GM19239 (cell line): ENCODE measurements at regions not wholly inside any gene's neighbourhood (a gene's known extent, or its start where the extent isn't known, plus 50 kb on each side); places are given as distances from the start of the nearest gene placed in this dataset.

Experiments
- DNase-seq: peaks from one replicate; pipeline ENCODE4 v3.0.0; 2011; ENCODE audit warnings: low spot score; ENCODE audit not compliant: insufficient read length
- FAIRE-seq: peaks from 2 replicates; lab custom pipeline; 2011; peaks lifted over from hg19 to GRCh38; lab: Jason Lieb, UNC

DNA sequence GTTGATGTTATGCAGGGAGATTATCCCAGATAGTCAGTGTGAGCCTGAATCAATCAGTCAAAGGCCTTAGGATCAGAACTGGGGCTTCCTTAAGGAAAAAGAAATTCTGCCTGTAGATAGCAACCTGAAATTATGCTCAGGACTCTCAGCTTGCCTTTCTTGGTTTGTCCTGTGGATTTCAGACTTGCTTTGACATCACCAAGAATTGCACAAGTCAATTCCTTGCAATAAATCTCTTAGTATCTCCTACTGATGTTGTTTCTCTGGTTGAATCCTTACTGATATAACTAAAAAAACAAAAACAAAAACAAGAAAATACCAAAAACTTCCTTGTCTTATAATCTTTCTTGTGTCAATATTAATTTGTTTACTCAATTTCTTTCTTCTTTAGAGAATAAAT, 258.9 kb upstream of the TCF21 start:
- FAIRE-seq (no peak), DNase-seq (no peak)

DNA sequence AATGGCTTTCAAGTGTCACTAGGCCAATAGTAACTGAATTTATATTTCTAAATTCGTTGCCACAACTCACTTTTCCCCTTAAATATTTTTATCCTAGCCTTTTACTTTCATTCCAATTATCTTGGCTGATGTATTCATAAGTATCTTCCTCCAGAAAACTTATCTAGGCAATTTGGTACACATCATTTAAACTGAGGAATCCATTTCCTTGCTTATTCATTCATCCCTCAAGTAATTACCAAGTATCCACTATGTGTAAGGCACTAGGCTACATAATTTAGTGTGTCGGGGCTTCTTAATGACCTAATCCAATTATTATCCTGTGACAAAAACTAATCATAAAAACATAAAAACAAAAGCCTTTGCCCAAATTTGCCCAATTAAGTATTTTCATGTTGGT, 258.3 kb upstream of the TCF21 start:
- DNase-seq, result no peak
- no peak for FAIRE-seq

DNA sequence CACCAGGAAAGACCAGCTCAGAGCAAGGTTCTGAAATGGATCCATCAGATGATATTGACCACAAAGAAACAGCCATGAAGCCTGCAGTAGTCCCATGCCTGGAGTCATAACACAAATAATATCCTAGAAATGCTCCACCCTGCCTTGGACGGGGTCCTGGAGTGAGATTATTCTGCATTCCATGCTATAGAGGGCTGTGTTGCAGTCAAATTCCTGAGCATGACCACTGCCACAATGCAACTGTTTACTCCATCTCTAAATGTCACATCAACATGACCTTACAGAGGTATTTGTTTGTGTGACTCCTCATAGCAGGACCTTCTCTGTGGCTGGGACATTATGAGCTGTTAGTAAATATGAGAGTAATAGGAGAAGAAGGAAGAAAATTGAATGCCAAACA, 257.5 kb upstream of the TCF21 start:
- FAIRE-seq (no peak), DNase-seq (no peak)

DNA sequence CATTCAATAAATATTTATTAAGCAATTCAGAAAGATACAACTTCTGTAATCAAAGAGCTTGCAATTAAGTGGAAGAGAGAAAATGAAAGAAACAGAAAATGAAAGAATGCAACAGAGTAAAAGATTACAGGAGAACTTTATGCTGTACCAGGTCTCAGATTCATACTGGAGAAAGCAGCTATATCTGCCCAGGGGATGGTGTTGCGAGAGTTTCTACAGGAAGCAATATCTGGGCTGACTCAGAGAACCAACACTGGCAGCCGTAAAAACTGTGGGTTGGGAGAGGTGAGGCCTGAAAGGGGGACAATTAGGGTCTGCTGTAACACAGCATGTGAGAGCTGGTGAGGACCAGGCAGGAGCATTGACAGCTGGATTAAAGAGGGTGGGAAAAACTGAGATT, 256.7 kb upstream of the TCF21 start:
- no peak for DNase-seq
- FAIRE-seq, result no peak

DNA sequence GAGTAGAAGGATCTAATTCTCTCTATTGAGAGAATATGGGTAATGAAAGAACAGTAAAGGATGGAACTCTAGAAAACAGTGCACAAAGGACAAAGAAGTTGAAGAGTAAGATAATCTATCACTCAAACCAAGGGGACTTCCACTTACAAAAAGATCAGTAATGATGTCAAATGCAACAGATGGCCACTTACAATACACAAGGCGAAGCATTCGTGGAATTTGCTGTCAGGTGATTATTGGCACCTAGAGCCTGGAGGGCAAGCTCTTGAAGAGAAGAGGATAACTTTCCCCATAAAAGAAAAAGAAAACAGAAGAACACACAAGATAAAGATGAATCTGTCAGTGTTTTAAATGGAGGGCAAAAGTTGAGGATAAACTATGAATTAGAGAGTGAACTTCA, 256.0 kb upstream of the TCF21 start:
- no peak for DNase-seq
- FAIRE-seq, result no peak

DNA sequence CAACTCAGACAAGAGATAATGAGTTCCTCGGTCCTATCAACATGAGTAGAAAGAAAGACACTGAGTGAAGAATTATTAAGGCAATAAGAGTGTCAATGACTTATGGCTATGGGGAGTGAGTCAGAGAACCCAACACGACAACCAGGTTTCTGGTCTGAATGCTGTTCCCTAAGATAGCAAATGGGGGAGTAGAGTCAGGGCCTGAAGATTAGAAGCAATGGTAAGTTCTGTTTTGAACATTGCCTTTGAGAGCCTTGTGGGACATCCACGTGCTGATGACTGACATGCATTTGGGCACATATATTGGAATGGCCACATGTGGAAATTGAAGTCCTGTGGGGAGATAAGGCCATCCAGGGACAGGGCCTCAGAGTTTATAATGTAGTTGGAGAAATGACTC, 254.4 kb upstream of the TCF21 start:
- no peak for DNase-seq
- FAIRE-seq, result no peak

DNA sequence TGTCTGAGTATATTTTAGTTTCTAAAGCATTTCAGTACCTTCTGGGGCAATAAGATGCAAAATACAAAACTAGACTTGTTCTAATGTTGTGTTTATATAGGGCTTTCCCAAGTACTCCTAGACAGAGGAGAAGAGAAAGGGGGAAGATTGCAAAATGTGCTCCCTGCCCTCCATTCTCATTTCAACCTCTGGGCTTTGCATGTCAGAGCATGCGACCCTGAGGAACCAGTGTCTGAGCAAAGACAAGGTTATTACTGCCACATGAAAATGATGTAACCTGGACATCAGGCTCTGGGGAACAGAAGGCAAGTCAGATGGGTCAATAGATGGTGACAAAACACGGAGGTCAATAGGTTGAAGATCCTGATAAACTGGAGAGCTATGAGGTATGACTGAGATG, 253.5 kb upstream of the TCF21 start:
- no peak for FAIRE-seq

DNA sequence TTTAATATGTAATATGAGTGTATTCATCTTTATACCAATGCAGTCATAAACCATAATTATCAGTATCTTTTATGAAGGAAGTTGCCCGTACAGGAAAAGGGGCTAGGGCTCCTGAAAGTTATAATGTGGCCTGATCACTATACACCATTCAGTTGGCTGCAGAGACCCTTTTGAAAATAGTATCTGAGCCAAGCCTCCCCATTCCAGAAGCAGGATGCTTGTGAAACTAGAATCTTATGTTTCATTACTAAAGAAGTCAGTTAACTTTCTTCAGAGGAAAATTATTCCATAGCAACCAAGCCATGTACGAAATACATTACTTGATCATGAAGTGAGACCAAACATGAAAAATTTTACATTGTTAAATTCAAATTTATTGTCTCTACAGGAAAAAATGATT, 251.5 kb upstream of the TCF21 start:
- no peak for DNase-seq
- FAIRE-seq, result no peak

More for the DNA sequence above, 253.5 kb upstream of the TCF21 start:
- DNase-seq, result no peak

DNA sequence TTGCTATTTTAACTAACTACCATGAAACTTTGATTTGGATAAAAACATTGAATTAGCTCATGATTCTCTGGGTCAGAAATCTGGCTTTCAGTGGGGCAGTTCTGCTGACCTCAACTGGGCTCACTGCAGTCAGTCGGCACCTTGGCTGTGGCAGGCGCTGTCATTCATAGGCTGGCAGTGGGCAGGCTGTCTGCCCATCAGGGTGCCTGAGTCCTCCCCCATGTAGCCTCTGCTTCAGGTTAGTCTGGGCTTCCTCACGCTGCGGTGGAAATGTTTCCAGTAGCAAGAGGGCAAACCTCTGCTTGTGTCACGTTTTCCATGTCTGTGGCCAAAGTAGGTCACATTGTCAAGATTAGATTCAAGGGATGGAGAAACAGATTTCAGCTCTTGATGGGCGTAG, 251.0 kb upstream of the TCF21 start:
- FAIRE-seq, result no peak
- no peak for DNase-seq

DNA sequence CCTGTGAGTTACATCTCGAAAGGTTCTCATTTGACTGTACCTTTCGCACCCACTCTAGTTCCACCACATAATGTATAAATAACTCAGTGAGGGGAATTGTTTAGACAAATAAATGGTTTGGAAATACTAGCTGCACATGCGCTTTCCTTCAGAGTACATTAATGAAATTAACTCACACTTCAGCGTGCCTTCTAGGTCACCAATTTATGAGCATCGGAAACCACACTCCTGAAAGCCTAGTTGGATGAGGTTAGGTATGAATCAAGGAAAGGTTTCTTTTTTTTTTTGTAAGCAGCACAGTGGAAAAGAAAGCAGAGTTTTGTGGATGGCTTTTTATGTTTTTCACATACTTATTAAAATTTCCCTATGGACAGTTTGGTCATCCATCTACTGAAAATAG, 247.8 kb upstream of the TCF21 start:
- no peak for FAIRE-seq

DNA sequence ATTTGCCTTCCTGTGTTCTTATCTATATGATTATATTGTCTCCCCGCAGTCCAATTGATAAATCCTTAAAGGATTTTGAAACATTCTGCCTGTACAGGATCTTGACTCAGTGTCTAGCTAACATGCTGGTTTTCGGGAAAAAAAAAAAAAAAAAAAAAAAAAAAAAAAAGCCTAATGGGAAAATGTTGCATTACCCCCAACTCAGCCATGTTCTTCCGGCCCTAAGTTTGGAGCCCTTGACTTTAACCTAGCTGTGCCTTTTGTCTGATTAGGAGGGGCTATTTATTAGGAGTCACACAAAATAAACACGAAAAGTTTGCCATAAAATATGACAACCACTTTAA, 244.4 kb upstream of the TCF21 start:
- no peak for DNase-seq
- FAIRE-seq, result no peak

More for the DNA sequence above, 247.8 kb upstream of the TCF21 start:
- DNase-seq, result no peak

DNA sequence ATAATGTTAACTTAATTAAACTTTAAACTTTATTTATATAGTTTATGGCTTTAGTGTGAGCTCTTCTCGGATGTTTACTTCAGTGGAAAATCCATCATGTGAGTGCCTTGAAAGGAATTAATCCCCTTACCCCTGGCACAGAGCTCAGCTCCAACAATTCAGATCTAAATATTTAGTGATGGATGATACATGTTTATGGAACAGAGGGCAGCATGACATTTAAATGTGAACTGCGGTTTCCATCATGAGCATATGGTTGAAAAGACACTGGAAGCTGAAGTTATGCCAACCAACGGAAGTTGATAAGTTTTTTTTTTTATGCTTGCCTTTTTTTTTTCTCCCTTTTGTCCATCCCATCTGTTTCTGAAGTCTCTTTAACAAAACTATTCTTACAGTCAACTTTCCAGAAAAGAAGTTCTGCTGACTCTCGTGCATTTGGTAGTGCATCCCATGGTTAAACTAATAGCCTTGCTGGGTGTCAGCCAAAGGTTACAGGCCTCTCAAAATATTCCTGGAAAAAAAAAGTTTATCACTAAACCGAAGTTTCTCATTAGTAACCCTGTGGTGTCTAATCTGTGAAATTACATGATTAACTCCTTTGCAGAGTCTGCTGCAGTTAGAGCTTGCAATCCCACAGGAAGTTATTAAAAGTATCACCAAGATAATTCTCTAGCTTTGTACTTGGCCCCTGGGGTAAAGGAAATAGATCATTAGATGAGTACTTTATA, 243.9 kb upstream of the TCF21 start:
- DNase-seq (no peak), FAIRE-seq (no peak)

DNA sequence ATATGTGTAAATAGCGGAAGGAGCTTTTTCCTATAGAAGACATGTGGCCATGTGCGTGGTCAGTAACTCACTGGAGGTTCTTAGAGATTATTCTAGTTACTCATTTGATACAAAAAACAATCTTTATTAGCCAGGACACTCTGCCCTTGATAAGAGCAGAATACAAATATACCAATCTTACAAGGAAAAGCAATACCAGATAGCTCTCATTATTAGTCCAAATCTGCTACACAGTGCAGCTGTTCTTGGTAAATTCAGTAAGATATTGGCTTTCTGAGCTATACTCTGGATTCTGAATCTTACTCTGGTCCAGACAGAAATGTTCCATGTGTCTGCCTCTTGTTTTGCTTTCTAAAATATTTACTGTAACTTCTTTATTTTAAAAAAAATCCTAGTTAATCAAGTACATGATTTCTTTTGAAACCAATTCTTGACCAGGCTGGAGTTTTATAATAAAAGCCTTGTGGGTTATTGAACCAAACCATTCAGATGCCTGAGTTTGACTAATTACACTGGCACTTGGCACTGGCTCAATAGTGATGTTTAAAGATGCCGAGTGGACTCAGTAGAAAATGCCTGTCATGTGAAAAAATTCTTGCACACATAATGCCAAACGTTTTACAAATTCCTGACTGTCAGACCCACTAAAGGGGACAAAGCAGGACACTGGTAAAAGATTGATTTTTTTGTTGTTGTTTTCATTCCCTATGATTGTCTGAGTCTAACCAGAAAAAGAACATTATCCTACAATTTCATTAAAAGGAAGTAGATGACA, 242.8 kb upstream of the TCF21 start:
- no peak for DNase-seq
- FAIRE-seq, result no peak

DNA sequence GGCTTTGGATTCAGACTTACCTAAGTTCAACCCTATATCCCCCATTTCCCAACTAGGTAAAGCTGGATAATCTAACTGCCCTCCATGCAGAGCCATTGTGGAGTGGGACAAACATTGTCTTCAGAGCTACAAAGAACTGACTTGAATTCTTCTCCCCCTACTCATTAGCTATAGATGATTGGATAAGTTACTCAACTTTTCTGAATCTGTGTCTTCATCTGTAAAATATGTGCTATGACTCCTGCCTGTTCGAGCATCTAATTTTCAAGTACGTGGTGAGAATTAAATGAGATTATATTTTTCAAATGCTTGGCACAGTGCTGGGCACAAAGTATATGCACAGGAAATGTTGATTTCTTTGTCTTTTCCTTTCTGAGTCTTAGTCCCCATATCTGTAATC, 240.3 kb upstream of the TCF21 start:
- DNase-seq (no peak), FAIRE-seq (no peak)

DNA sequence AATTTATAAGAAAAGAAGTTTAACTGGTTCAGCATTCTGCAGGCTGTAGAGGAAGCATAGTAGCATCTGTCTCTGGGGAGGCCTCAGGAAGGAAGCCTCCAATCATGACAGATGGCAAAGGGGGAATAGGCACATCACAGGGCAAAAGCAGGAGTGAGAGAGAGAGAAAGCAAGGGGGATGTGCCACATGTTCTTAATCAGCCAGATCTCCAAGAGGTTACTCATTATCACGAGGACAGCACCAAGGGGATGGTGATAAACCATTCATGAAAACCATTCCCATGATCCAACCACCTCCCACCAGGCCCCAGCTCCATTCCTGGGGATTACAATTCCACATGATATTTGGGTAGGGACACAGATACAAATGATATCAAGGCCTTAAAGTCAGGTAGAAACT, 217.5 kb upstream of the TCF21 start:
- DNase-seq, result no peak
- FAIRE-seq, result no peak

DNA sequence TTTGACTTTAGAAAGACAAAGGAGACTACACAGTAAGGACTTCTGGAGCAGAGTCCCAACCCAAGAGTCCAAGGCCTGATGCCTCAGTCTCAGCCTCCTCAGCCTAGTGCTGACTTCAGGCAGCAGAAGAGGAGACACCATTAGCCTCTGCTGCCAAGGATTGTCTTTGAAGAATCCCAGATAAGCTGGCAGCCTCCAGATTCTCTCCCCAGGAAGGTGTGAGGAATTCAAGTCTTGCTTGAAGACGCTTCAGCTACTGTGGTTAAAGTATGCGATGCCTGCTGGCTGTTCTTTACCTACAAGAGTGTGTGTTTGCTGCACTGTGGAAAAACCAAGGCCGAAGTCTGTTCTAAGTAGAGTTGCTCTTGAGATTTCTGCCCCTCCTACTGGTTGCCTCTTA, 215.9 kb upstream of the TCF21 start:
- DNase-seq, result no peak

DNA sequence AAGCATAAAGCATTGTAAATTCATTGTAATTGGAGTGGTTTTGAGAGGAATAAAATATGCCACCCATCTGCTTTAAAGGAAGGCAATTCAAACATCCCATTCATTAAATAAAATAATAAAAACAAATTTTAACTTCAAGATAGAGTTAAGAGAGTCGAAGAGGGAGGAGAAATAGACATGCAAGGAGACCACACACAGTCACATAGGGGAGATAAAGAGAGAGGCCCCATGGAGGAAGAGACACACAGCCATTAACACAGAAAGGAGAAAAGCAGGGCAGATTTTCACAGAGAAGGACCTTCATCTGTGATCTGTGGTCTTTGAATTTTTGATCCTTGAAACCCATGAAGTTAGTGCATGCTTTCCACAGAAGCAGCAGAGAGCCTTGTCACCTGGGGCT, 214.3 kb upstream of the TCF21 start:
- DNase-seq, result no peak
- FAIRE-seq, result no peak

More for the DNA sequence above, 215.9 kb upstream of the TCF21 start:
- no peak for FAIRE-seq

DNA sequence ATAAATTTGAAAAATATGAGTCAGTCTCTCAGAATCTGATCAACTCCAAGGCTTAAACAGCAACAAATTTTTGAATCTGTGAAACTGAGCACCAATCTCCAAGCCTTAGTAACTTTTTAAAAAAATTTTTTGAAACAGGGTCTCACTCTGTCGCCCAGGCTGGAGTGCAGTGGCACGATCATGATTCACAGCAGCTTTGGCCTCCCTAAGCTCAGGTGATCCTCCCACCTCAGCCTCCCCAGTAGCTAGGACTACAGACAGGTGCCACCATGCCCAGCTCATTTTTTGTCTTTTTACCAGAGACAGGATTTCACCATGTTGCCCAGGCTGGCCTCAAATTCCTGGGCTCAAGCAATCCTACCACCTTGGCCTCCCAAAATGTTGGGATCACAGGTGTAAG, 207.9 kb upstream of the TCF21 start:
- FAIRE-seq, result no peak
- no peak for DNase-seq

DNA sequence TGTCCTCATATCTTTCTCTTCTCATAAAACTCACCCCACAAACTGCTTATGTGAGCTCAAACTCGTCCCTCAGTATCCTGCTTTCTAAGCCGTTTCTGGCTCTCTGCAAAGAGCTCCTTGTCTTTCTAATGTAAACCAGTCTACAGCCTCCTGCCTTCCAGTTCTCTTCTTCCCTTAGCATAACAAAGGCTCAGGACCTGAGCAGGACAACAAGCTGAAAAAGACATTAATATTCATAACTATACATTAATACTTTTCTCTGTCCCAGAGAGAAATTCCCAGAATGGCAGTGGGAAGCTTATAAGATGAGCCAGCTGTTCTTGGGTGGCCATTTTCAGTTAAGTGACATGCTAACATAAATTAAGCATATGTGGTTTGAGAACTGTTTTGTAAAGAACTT, 207.0 kb upstream of the TCF21 start:
- FAIRE-seq (no peak), DNase-seq (no peak)

DNA sequence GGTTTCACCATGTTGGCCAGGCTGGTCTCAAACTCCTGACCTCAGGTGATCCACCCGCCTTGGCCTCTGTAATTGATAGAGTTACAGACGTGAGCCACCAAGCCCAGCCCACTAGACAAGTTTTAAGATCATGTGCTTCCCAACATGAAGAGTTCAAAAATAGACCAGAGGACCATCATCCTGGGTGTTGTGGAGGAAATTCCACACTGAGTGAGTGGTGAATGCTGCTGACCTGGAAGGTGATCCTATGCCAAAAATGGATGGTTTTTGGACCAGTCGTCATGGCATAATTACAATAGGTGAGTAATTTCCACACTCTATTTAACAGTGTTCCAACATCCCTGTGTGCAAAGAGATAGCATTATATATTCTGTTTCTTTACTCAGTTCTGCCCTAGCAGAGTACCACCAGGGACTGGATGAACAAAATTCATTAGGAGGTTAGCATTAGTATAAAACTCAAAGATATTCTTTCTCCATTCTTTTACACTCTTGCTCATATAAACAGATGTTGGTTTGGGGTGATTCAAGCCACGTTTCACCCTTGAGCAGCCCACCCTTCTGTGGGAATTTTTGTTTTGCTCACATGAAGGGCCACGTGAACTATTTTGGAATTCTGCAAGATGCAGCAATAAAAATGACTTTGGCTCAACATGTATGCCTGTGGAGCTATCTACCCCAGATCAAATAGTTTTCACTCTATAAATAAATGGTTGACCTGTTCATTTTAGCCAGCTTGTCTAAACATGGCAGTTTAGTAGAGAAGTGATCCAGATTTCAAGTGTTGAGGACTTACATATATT, 206.2 kb upstream of the TCF21 start:
- FAIRE-seq (no peak), DNase-seq (no peak)

DNA sequence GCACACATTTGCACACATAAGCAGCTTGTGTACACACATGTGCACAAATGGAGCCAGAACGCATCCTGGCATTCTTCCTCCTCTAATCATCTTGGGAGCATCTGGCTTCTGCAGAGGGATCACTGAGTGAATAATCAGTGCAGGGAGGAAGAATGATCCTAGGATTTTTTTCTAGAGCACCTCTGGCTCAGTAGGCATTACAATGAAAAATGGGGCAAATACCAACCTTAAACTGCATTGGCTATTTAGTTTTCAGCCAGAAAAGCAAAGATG, 205.7 kb upstream of the TCF21 start:
- DNase-seq (no peak), FAIRE-seq (no peak)
